ENCODE measurements at regions not wholly inside any gene's neighbourhood (a gene's known extent, or its start where the extent isn't known, plus 50 kb on each side); places are given as distances from the start of the nearest gene placed in this dataset.

GRCh38 chr5:74301576-74301975, 339.0 kb downstream of the ENC1 start:
- FAIRE-seq (no peak), DNase-seq (ENCODE audit: insufficient read length, low spot score) (no peak)

DNA sequence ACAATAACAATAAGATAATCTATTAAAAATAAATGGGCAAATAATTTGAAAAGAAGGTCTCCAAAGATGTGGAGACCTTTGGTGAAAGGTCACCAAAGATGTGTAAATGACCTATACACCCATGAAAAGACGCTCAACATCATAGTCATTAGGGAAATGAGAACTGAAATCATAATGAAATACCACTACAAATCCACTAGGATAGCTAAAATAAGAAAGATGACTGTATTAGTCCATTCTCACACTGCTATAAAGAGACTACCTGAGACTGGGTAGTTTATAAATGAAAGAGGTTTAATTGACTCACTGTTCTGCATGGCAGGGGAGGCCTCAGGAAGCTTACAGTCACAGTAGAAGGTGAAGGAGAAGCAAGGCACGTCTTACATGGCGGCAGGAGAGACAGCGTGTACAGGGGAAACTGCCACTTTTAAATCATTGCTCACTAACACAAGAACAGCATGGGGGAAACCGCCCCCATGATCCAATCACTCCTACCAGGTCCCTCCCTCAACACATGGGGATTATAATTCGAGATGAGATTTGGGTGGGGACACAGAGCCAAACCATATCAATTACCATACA, 339.6 kb downstream of the ENC1 start:
- FAIRE-seq (no peak), DNase-seq (ENCODE audit: insufficient read length, low spot score) (no peak)

- DNase-seq (ENCODE audit: insufficient read length, low spot score), result no peak
- no peak for FAIRE-seq
Measured at GRCh38 chr5:74299833-74300232, 340.7 kb downstream of the ENC1 start.

DNA sequence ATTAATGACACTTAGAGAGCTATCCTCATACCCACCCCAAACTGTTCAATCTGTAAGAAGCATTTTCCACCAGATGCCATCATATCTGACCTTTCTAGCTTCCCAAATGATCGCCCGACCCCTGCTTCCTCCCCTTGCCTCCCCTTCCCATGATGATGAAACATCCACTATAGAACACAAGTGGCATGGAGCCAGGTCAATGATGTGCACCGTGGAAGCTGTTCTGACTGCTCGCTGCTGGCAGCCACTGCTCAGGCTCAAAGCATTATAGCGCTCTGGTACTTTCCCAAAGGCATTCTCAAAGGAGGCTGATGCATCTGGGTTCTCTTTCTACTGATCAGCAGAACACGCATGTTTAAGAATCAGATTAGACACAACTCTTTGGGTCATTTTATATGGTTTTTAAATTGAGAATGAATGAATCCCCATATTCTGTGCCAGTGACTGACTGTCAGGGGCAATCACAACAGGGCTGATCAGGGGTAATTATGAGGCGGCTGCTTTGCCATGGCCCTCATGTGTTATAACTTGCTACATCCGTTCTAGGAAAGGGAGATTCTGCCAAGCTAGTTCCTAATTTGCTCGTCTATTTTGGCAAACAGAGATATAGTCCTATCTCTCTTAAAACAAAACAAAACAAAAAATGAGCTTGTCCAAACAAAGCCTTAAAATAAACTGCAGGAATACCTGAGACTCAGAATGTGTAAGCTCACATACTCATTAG, 343.7 kb downstream of the ENC1 start:
- no peak for FAIRE-seq
- no peak for DNase-seq (ENCODE audit: insufficient read length, low spot score)

DNA sequence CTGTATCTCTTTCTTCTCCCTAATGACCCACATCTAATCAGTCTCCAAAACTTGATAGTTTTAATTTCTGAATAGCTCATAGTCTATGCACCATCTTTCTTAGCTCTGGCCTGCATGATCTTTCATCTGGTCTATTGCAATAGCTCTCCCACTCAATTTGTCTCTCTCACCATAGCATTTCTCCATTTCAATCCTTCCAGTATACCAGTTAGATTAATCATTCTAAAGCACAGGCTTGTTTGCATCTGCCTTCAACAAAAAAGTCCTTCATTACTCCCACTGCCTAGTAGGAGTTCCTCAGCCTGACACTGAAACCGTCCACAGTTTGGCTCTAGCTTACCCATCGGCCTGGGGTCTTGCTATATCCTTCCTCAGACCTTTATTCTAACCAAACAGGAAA, 344.9 kb downstream of the ENC1 start:
- FAIRE-seq, result no peak
- no peak for DNase-seq (ENCODE audit: insufficient read length, low spot score)

DNA sequence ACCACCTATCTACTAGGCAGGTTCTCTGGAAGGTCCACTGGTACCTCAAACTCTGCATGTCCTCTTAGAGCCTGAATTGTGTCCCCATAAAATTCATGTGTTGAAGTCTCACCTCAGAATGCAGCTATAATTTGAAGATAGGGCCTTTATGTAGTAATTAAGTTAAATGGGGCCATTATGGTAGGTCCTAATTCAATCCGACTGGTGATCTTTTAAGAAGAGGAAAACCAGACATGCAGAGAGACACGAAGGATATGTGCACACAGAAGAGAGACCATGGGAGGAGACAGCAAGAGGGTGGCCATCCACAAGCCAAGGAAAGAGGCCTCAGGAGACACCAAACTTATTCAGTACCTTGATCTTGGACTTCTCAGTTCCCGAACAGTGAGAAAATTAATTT, 345.4 kb downstream of the ENC1 start:
- DNase-seq (ENCODE audit: insufficient read length, low spot score), result no peak
- FAIRE-seq, result no peak

GRCh38 chr5:74294231-74294705, 346.3 kb downstream of the ENC1 start:
- no peak for DNase-seq (ENCODE audit: insufficient read length, low spot score)
- no peak for FAIRE-seq

DNA sequence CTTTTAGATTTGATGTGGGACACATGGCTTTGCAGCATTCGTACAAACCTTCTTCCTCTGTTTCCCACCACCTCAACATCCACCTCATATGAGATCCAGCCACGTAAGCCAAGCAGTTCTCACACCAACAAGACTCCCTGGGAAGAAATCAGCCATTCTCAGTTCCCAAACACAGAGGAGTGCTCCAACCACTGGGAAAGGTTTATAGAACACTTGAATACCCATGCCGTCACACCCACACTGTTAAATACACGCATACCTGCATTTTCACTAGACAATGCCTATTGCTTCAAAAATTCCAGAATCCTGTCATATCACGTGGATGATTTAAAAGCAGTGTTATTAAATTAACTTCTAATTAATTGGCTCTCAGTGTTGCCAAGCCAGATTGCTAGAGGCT, 347.3 kb downstream of the ENC1 start:
- no peak for DNase-seq (ENCODE audit: insufficient read length, low spot score)
- FAIRE-seq, result no peak

- DNase-seq (ENCODE audit: insufficient read length, low spot score) (no peak), FAIRE-seq (no peak)
Measured at GRCh38 chr5:74290634-74291241, 349.8 kb downstream of the ENC1 start.

DNA sequence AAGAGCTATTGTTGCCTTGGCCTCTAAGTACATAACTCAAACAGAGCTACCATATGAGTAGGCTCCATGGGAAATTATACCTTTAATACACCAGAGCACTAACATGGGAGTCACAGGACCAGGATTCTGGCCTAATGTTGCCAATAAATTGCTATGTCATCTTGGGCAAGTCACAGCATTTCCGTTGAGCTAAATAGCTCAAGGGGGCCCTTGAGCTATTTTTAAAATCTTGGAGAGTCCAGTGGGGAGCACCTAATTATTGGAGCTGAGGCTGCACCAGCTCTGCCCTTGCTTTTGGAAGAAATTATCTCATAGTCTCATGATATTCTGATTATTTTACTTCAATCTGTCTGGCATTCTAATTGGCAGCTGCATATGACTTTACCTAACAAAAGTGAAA, 350.8 kb downstream of the ENC1 start:
- DNase-seq (ENCODE audit: insufficient read length, low spot score) (no peak), FAIRE-seq (no peak)

DNA sequence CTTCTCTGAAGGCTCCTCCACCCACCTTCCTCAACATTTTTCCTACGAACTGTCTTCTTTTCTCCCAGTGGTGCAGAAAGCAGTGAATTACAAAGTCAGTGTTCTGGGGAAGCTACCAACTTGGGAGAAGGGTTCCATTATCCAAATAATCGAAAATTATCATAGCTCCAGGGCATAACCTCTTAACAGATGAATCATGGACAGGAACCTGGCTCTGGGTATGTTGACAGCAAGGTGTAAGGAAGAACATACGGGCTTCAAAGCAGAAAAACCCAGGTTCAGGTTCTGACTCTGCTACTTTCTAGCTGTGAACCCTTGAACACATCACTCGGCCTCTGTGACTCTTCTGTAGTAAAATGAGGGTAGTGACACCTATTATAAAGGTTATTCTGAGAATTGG, 351.3 kb downstream of the ENC1 start:
- DNase-seq (ENCODE audit: insufficient read length, low spot score), result no peak
- FAIRE-seq, result no peak

GRCh38 chr5:74288448-74289108, 351.9 kb downstream of the ENC1 start:
- no peak for FAIRE-seq
- DNase-seq (ENCODE audit: insufficient read length, low spot score), result no peak

- DNase-seq (ENCODE audit: insufficient read length, low spot score) (no peak), FAIRE-seq (no peak)
Measured at GRCh38 chr5:74288038-74288437, 352.5 kb downstream of the ENC1 start.

- FAIRE-seq, result no peak
- DNase-seq (ENCODE audit: insufficient read length, low spot score), result no peak
Measured at GRCh38 chr5:74286734-74287695, 353.5 kb downstream of the ENC1 start.

DNA sequence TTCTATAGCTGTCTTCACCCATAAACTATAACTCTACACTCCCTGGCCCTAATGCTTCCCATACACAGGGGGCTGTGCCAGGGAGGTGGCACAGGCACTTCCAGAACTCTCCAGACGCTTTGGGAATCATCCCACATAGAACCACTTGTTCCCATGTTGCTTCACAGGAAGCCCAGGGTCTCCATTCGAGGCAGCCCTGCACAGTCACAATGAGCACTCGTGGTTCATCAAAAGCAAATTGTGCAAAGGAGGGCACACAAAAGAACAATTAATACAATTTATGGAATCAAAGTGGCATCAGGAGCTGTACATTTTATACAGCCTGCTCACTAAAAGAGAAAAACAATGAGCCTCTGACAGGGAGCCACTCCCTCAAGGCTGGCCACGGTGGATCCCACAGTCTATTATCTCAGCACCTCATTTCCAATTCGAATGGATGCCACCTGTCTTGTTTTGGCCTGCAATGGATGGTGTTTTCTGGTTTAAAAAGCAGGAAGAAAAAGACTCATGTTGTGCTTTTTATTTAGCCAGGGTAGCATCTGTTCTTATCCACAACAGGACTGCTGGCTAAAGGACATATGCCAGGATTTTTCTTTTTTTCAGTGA, 354.8 kb downstream of the ENC1 start:
- DNase-seq (ENCODE audit: insufficient read length, low spot score), result no peak
- FAIRE-seq, result no peak

- DNase-seq (ENCODE audit: insufficient read length, low spot score), result no peak
- no peak for FAIRE-seq
Measured at GRCh38 chr5:74282490-74282889, 358.0 kb downstream of the ENC1 start.

DNA sequence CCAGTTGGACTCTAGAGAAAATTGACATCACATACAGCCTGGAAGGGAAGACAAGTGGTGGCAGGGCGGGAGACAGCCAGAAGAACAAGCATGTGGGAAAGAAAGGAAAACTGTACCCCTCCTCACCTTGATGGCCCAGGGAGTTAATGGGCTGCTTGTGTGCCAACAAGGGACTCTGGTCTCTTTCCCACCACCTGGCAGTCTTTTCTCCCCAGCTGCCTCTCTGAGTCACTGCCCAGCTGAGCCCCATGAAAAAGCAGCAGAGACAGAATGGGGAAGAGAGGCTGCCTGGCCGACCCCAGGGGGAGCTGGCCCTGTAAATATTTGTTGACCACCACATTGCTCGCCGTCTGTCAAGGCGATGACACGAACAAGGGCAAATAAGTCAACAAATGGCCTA, 359.4 kb downstream of the ENC1 start:
- FAIRE-seq, result no peak
- no peak for DNase-seq (ENCODE audit: insufficient read length, low spot score)

DNA sequence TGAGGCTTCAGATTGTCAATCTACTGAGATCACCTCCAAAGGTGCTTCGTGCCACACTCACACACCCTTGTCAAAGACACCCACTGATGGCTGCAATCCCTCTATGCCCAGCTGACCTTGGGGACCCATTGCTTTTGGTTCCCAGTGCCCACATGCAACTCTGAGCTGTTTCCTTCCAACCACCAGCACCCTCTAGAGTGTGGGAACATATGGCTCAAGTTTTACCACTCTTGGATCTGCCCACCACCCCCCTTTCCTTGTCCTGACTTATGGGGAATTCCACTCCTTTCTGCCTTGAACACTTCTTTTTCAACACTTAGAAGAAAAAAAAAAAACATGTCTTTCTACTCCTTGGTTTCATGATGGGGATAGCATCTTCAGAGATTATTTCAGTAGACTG, 360.2 kb downstream of the ENC1 start:
- FAIRE-seq (no peak), DNase-seq (ENCODE audit: insufficient read length, low spot score) (no peak)

GRCh38 chr5:74279244-74279643, 361.3 kb downstream of the ENC1 start:
- DNase-seq (ENCODE audit: insufficient read length, low spot score) (no peak), FAIRE-seq (no peak)

- DNase-seq (ENCODE audit: insufficient read length, low spot score), result no peak
- no peak for FAIRE-seq
Measured at GRCh38 chr5:74277418-74277817, 363.1 kb downstream of the ENC1 start.
